ENCODE measurements at regions not wholly inside any gene's neighbourhood (a gene's known extent, or its start where the extent isn't known, plus 50 kb on each side); places are given as distances from the start of the nearest gene placed in this dataset.

GRCh38 chr22:49473286-49473685, 354.4 kb downstream of the BRD1 start:
- TF ChIP-seq SETDB1 (CRISPR knock-in tag; IDR thresholded peaks at IDR 0.05; ENCODE audit: borderline replicate concordance), result no peak
- no peak for TF ChIP-seq U2AF2 (IDR thresholded peaks at IDR 0.05; ENCODE audit: low read depth, low read length)
- TF ChIP-seq NFYC (CRISPR knock-in tag; IDR thresholded peaks at IDR 0.05), result no peak
- no peak for TF ChIP-seq HNRNPK (IDR thresholded peaks at IDR 0.05; ENCODE audit: low read depth, low read length, poor library complexity, severe bottlenecking)
- no peak for TF ChIP-seq SIX4 (CRISPR knock-in tag; IDR thresholded peaks at IDR 0.05)
- no peak for TF ChIP-seq DMTF1 (CRISPR knock-in tag; IDR thresholded peaks at IDR 0.05)
- TF ChIP-seq NR2F2 (IDR thresholded peaks at IDR 0.05; ENCODE audit: borderline replicate concordance, low read depth), result no peak
- no peak for TF ChIP-seq POLR2G (IDR thresholded peaks at IDR 0.05; ENCODE audit: low read depth, low read length)
- no peaks in the 10 kb centered on the region for H3K4me1 ChIP-seq (ENCODE audit: insufficient read depth, low read length)
- H3K27ac ChIP-seq (ENCODE audit: extremely low read length, insufficient read depth, low read length), result no peak overlapping the region
- H2AFZ ChIP-seq (ENCODE audit: low read length), result no peak overlapping the region
- no peak overlapping the region for H3K4me2 ChIP-seq (ENCODE audit: low read depth, low read length)
- H3K79me2 ChIP-seq (ENCODE audit: insufficient read depth, low read length), result no peaks in the 10 kb centered on the region
- WGBS (ENCODE audit: low lambda C conversion rate), result 33% methylated on average over 7 of the region's 11 CpGs
- no peaks in the 10 kb centered on the region for H4K20me1 ChIP-seq (ENCODE audit: insufficient read depth, low read length)
- intact Hi-C loops (cut with micrococcal nuclease; ENCODE audit: unreplicated experiment), result no loop called here
- no TSS peak for BruUV-seq (replicated peaks)
- H3K27me3 ChIP-seq (ENCODE audit: control insufficient read depth in 1 of 2, insufficient read depth in 2 of 2, low read length in 2 of 2), result peaks cover 2 to 33% of the 10 kb centered on the region in 2 experiments; a peak in 3 of 5 replicates
- ATAC-seq (no peak), FAIRE-seq (no peak), DNase-seq (ENCODE audit: low spot score) (no peak)
- no peak overlapping the region for H3K9ac ChIP-seq (ENCODE audit: insufficient read depth, low read depth, low read length)
- POLR2A ChIA-PET, result interaction anchor here (0.6 kb wide), 1 partner anchor 53 kb away, joined by 3 read pairs; no protein-coding TSS in a partner anchor
- in situ Hi-C loops (cut with HindIII; ENCODE audit: extremely low pct_ligation_motif_present, low pct_unique_long_range_greater_than_20kb), result no loop called here
- CTCF ChIA-PET (ENCODE audit: low intra/inter-chr PET ratio, low total read pairs), result no interaction called here
- no peaks in the 10 kb centered on the region for H3K36me3 ChIP-seq (replicated peaks in 1 of 2; ENCODE audit: control insufficient read depth in 1 of 2, insufficient read depth in 2 of 2, low read length in 2 of 2)
- no peak overlapping the region for H3K4me3 ChIP-seq (replicated peaks in 1 of 3; ENCODE audit: insufficient read depth in 1 of 3, low read depth in 2 of 3, low read length in 3 of 3)
- H3K9me3 ChIP-seq (ENCODE audit: low read length), result peaks cover 12% of the 10 kb centered on the region; the same call in 1 of the 2 replicates

Measured in HepG2 (cell line).